ENCODE measurements at regions not wholly inside any gene's neighbourhood (a gene's known extent, or its start where the extent isn't known, plus 50 kb on each side); places are given as distances from the start of the nearest gene placed in this dataset.

DNA sequence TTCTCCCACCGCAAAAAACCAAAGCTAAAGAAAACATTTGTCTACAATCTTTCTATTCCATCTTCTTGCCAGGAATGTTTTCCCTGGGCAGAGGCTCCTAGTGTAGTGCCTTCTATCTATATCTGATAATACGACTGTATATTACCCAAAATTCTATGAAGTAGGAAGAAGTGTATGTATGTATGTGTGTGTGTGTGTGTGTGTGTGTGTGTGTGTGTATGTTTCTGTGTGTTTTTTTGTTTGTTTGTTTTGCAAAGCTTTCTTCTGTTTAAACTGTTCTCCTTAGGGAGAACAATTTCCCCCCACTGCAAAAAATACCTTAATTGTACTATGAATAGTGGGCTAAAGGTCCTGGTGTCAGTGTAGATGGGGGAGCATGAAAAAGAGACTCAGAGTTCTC, 312.6 kb upstream of the CITED2 start:
- no peak for DNase-seq

GRCh38 chr6:139686308-139686707, 311.9 kb upstream of the CITED2 start:
- no peak for DNase-seq

- DNase-seq: no peak
Observed at GRCh38 chr6:139685009-139685408, 310.6 kb upstream of the CITED2 start.

DNA sequence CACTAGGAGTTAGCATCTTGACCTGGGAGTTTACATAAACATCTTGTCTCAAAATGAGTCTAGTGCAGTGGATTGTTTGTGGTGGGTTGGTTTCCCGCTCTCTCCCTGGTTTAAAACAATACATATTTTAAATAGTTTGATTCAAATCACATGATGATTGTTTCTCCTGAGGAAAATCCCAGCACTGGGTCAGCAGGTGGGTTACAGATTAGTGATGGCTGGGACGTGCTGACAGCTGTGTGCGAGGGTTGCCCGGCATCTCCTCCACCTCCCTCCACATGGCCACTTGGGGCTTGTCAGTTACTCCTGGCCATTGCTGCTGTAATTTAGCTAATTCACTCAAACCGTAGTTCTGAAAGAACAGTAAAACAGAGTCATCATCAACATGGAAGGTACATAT, 306.4 kb upstream of the CITED2 start:
- no peak for DNase-seq

DNA sequence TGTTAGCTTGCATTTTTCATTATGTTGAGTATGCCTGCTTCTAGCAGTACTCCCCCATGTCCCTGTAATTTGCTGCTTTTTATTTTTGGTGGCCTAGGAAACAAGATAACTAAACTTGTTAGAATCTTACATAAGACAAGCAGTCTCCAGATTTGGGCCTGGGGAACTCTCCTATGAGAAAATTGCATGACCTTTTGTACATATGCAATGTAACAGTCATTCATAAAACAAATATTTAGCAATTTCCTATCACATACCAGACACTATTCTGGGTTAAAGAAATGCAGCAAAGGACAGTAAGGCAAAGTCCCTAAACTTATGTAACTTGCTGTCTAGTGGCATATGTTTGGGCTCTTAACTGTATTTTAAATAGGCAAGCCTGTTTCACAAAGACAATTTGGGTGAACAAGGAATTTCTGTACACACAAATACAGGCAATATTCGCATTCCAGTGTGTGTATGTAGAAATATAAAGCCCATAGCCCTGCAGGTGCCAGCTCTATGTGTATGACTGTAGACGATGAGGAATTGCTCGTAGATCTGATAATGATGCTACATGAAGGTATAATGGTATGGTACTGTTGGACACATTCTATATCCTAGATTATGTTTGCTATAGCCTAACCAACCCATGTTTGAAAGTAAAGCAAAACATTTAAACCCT, 305.2 kb upstream of the CITED2 start:
- peak; percentile 24 to 42 for DNase-seq

DNA sequence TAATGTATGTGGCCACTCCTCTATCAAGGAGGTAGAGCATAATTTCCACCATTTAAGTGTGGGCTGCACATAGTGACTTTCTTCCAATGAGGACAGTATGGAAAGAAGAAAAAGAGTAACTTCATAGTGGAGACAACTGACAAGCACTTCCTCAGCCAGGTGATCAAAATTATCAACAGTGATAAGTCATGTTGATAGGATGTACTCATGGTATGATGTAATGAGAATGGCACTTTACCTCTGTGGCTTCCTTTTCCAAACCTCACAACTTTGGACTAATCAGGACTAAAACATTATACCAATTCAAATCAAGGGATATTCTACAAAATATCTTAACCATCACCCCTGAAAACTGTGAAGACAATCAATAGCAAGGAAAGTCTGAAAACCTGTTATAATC, 302.3 kb upstream of the CITED2 start:
- no peak for DNase-seq

- DNase-seq: no peak
Observed at GRCh38 chr6:139666284-139666683, 291.8 kb upstream of the CITED2 start.

GRCh38 chr6:139663996-139664395, 289.5 kb upstream of the CITED2 start:
- no peak for DNase-seq

- DNase-seq: no peak
Observed at GRCh38 chr6:139659711-139660110, 285.3 kb upstream of the CITED2 start.

GRCh38 chr6:139659196-139659595, 284.7 kb upstream of the CITED2 start:
- DNase-seq: no peak

DNA sequence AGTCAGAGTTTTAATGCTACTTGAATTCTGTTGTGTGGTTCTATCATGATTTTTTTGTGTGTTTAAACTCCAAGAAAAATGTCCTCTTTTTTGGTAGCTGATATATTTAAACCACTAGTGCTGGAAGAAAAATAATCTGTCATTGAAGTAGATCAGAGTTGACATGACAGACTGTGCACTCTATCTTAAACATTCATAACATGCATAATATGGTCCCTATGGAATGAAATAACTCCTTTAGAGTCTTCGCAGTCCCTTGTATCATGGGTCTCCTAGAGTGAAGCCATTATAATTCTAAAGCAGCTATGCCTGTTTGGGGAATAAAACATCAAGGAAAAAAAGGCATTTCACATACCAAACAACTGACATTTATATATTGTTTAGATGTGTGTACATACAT, 282.7 kb upstream of the CITED2 start:
- no peak for DNase-seq

DNA sequence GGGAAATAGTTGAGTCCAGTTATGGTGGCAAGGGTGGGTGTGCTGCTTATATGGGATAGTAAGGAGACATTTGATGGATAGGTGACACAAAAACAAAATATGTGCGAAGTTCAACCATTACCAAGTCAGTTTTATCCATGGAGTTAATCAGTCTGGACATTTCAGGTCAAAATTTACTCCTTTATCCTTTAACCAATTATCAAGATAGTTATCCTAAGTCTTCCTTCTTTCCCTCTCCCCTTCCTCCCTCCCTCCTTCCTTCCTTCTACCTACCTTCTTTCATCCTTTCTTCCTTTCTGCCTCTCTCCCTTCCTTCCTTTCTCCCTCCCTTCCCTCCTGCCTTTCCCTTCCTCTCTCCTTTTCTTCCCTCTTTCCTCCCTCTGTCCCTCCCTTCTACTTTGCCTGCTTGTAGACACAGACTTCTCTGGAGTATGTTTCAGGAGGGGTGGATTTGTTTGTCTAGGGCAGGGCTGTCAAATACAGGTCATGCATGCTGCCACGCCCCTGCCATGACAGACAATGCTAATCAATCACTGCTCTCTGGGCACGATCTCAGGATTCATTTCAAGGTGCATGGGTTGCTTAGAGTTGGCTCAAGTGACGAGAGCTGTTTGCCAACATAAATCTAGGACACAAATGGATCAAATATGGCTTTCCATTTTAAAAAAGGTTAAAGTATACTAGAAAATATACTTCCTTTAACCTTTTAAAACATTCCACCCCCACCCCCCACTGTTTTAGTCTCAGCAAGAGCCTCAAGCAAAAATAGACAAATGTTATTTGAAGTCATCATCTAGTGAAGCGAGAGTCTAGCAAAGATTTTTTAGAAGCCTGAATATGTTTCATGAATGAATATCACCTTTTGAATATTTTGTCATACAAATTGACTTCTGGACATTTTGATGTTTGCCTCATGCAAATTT, 281.6 kb upstream of the CITED2 start:
- DNase-seq: no peak

- DNase-seq: no peak
Observed at GRCh38 chr6:139654888-139655782, 280.7 kb upstream of the CITED2 start.

DNA sequence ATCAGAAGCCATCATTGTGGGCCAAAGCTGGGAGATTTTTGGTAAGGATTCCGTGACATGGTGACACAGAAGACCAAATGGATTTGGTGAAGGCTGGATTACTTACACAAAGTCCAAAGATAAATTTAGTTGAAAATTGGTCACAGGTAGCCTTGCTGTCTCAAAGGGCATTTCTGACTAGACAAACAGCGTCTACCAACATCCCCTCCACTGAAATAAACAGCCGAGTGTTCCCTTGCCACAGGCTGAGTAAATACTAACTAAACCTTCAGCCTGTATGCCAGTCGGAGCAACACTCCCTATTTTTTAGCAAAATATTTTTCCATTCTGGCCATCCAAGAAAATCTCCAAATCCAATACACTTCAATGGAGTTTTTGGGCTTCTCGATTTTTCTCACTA, 279.9 kb upstream of the CITED2 start:
- DNase-seq: no peak

DNA sequence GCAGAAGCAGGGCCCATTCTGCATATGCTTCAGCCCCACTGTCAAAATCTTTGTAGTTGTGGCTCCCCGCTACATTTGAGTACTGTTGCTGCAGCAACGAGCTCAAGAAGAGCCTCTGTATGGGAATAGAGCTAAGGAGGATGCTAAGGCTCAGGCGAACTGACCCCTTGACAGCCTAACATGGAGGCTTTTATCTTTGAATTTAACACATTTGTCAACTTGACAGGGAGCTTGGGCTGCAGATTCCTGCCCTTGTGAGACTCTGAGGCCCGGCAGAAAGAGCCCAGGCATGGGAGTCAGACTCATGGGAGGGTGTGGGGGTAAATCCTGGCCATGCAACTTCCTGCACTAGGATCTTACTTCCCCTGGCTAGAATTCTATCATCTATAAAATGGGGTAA, 278.7 kb upstream of the CITED2 start:
- DNase-seq: no peak

GRCh38 chr6:139650941-139651340, 276.5 kb upstream of the CITED2 start:
- no peak for DNase-seq

- no peak for DNase-seq
Observed at GRCh38 chr6:139649732-139650131, 275.3 kb upstream of the CITED2 start.

- DNase-seq: no peak
Observed at GRCh38 chr6:139649128-139649527, 274.7 kb upstream of the CITED2 start.

DNA sequence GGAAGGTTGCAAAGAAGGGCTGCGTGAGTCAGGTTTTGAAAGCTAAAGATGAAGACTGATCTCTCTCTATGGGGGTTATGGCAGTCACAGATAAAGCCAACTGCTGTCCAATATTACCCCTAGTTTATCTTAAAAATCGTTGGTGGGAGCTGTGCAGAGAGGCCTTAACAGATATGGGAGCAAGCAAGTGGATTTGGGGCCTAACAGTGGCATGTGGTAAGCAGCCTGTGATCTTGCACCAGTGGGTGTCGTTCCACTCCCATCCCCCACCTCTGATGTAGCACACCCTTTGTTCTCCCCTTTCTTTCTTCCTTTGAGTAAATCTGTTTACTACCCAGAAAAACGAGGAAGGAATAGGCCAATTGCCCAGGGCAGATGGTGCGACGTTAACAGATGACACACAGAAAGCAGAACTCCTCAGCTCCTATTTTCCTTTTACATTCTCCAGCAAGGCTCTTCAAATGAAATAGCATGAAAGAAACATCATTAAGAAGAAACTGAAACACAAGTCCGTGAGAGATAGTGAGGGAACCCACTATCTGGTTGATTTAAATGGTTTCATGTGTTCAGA, 274.1 kb upstream of the CITED2 start:
- no peak for DNase-seq

- DNase-seq: no peak
Observed at GRCh38 chr6:139647841-139648240, 273.4 kb upstream of the CITED2 start.

DNA sequence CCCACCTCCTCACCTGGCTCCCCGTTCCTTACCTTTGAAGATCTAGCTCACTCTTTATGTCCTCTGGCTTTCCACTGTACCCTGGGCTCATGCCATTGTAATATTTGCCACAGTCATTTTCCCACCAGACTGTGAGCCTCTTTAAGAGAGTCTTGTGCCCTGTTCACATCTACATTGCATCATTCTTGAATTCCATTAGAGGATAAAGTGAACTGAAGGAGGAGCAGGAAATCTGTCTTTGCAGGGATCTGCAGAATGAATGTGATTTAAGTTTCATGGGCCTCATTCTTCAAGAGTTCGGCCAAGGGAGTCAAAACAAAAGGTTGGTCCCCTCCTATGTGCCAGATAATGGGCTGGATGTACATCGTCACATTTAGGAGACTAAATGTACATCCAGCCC, 272.6 kb upstream of the CITED2 start:
- DNase-seq: no peak

DNA sequence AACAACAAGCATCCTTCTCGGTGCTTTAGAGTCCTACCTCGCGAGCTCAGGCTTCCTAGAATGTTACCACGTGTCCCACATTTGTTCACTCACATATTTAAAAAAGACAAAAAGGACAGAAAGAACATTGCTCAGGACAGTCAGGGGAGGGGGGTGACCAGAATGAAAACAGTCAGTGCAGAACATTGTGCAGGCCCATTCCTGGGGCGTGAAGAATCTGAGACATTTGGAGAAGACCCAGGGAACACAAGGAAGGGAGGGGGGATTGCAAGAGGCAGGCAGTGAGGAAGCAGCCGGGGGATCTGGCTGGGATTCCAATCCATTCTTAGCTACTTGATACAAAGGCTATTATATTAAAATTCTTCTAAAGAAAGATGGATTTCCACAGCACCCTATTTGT, 270.4 kb upstream of the CITED2 start:
- DNase-seq: peak; percentile 12 to 24
